Mesendoderm (in vitro differentiated cells): ENCODE measurements at regions not wholly inside any gene's neighbourhood (a gene's known extent, or its start where the extent isn't known, plus 50 kb on each side); places are given as distances from the start of the nearest gene placed in this dataset.

Source experiments
- DNase-seq: peaks from one replicate; pipeline ENCODE4 v3.0.0; 2013
- H2AK5ac ChIP-seq: 2 replicates; pipeline ENCODE4 v1.6.1; 2013; ENCODE audit warnings: low read length, inconsistent platforms
- H2BK120ac ChIP-seq: 2 replicates; pipeline ENCODE4 v1.6.1; 2013; ENCODE audit warnings: low read depth, mild to moderate bottlenecking, low read length, moderate library complexity, mixed read lengths
- H2BK15ac ChIP-seq: replicated peaks from 2 replicates; pipeline ENCODE4 v1.6.1; 2013; ENCODE audit warnings: low read depth, mild to moderate bottlenecking, moderate library complexity
- H2BK5ac ChIP-seq: 2 replicates; pipeline ENCODE4 v1.6.1; 2013; ENCODE audit warnings: low read length, inconsistent platforms
- H3K18ac ChIP-seq: 2 replicates; pipeline ENCODE4 v1.6.1; 2013; ENCODE audit warnings: mild to moderate bottlenecking, low read length, mixed read lengths
- H3K23ac ChIP-seq: one replicate; pipeline ENCODE4 v1.6.1; 2013; ENCODE audit warnings: low read length
- H3K27ac ChIP-seq: 2 replicates; pipeline ENCODE4 v1.5.1; 2013; ENCODE audit warnings: low read depth, mild to moderate bottlenecking, inconsistent platforms, low read length, moderate library complexity
- H3K27me3 ChIP-seq: 2 replicates; pipeline ENCODE4 v1.6.1; 2013; ENCODE audit warnings: low read length, control low read depth, mild to moderate bottlenecking, inconsistent platforms; ENCODE audit not compliant: insufficient read depth, poor library complexity
- H3K36me3 ChIP-seq: 2 replicates; pipeline ENCODE4 v1.6.1; 2013; ENCODE audit warnings: low read length, inconsistent platforms; ENCODE audit not compliant: control insufficient read depth, insufficient read depth
- H3K4ac ChIP-seq: one replicate; pipeline ENCODE4 v1.6.1; 2013; ENCODE audit warnings: low read depth, mild to moderate bottlenecking, low read length, moderate library complexity
- H3K4me1 ChIP-seq: 2 replicates; pipeline ENCODE4 v1.6.1; 2013; ENCODE audit warnings: low read depth, low read length, inconsistent platforms; ENCODE audit not compliant: control insufficient read depth
- H3K4me2 ChIP-seq: 2 replicates; pipeline ENCODE4 v1.6.1; 2013; ENCODE audit warnings: low read length
- H3K4me3 ChIP-seq: 2 replicates; pipeline ENCODE4 v1.5.1; 2013; ENCODE audit warnings: mild to moderate bottlenecking, low read length
- H3K56ac ChIP-seq: one replicate; pipeline ENCODE4 v1.6.1; 2013; ENCODE audit warnings: low read length
- H3K79me1 ChIP-seq: 2 replicates; pipeline ENCODE4 v1.6.1; 2013; ENCODE audit warnings: low read length, inconsistent platforms
- H3K79me2 ChIP-seq: 2 replicates; pipeline ENCODE4 v1.6.1; 2013; ENCODE audit warnings: mild to moderate bottlenecking, low read length; ENCODE audit not compliant: control insufficient read depth, insufficient read depth
- H3K9ac ChIP-seq: 2 replicates; pipeline ENCODE4 v1.6.1; 2013; ENCODE audit warnings: low read length, inconsistent platforms
- H4K5ac ChIP-seq: one replicate; pipeline ENCODE4 v1.6.1; 2013; ENCODE audit warnings: low read length
- H4K8ac ChIP-seq: one replicate; pipeline ENCODE4 v1.6.1; 2013; ENCODE audit warnings: low read depth, mild to moderate bottlenecking, control low read depth, low read length, moderate library complexity
- WGBS: extraction: QIAGEN DNeasy Blood & Tissue Kit; methylation state at CpG from one replicate; pipeline ENCODE4 v1.1.7; 2013; ENCODE audit warnings: low lambda C conversion rate, missing lambda C conversion rate; ENCODE audit not compliant: insufficient coverage; ENCODE audit errors: extremely low coverage; 5-methylcytosine and 5-hydroxymethylcytosine counted together

DNA sequence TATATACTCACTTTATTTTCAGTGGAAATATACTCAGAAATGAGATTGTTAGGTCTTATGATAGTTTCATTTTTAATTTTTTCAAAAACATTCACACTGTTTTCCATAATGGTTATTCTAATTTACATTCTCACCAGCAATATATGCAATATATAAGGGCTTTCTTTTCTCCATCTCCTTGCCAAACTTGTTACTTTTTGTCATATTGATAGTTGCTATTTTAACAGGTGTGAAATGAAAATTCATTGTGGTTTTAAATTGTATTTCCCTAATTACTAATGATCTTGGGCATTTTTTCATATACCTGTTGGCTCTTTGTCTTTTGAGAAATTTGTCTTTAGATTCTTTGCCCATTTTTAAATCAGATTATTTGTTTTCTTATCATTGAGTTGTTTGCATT, 325.2 kb downstream of the DIPK2A start:
- no peaks in the 10 kb centered on the region for H3K79me2 ChIP-seq
- H2BK120ac ChIP-seq = no peak overlapping the region
- DNase-seq = no peak
- no peak overlapping the region for H3K18ac ChIP-seq
- H2AK5ac ChIP-seq = no peak overlapping the region
- H3K56ac ChIP-seq = no peak overlapping the region
- H3K79me1 ChIP-seq = no peaks in the 10 kb centered on the region
- H3K4me1 ChIP-seq = no peaks in the 10 kb centered on the region
- H3K23ac ChIP-seq = no peak overlapping the region
- no peak overlapping the region for H2BK15ac ChIP-seq
- no peak overlapping the region for H3K4ac ChIP-seq
- H3K4me2 ChIP-seq = no peak overlapping the region
- H3K27ac ChIP-seq = no peak overlapping the region
- H2BK5ac ChIP-seq = no peak overlapping the region
- H3K4me3 ChIP-seq = no peak overlapping the region
- no peak overlapping the region for H4K8ac ChIP-seq
- no peak overlapping the region for H3K9ac ChIP-seq
- H4K5ac ChIP-seq = no peak overlapping the region
- no peaks in the 10 kb centered on the region for H3K27me3 ChIP-seq
- no peaks in the 10 kb centered on the region for H3K36me3 ChIP-seq

DNA sequence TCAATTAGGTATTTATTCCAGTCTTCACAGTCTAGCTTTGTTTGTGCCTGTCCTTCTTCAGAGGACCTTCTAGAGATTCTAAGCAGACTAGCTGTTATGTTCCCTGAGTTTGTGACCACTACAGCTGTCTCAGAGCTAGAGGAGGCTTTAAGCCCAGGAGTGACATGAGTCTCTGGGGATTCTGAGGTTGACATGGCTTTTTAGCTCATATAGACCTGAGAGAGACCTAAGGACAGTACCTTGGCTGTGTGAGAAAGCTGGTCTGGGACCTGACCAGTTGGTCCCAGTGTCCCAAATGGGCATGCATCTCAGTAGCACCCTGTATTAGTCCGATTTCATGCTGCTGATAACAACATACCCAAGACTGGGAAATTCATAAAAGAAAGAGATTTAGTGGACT, 330.2 kb downstream of the DIPK2A start:
- no peaks in the 10 kb centered on the region for H3K36me3 ChIP-seq

DNA sequence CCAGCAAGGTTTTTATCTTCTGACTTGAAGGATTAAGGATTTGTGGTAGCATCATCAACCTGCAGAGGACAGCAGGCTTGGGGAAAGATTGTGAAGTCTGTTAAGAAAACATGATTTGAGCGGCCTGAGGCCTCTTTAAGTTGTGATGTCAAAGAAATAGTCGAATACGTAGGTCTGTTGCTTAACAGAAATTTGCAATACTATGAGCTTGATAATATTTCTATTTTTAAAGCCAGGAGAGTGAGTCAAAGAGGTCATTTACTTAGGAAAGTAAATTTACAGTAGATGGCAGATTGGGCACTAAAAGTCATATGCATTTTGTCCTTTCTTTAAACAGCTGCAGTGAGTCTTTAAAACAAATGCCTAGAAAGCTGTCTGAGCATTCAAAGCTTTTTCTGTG, 336.3 kb downstream of the DIPK2A start:
- no peak overlapping the region for H3K27ac ChIP-seq
- no CpG with 5 or more reads among the region's 3 CpGs for WGBS
- no peak overlapping the region for H3K4ac ChIP-seq
- no peak overlapping the region for H3K56ac ChIP-seq
- no peaks in the 10 kb centered on the region for H3K79me2 ChIP-seq
- DNase-seq = no peak
- H4K5ac ChIP-seq = no peak overlapping the region
- no peak overlapping the region for H2BK15ac ChIP-seq
- no peak overlapping the region for H4K8ac ChIP-seq
- no peak overlapping the region for H3K4me3 ChIP-seq
- no peak overlapping the region for H2AK5ac ChIP-seq
- no peak overlapping the region for H3K23ac ChIP-seq
- no peaks in the 10 kb centered on the region for H3K27me3 ChIP-seq
- no peak overlapping the region for H3K4me2 ChIP-seq
- no peaks in the 10 kb centered on the region for H3K79me1 ChIP-seq
- H3K36me3 ChIP-seq = no peaks in the 10 kb centered on the region
- no peak overlapping the region for H3K18ac ChIP-seq
- H2BK5ac ChIP-seq = no peak overlapping the region
- H3K9ac ChIP-seq = no peak overlapping the region
- H2BK120ac ChIP-seq = no peak overlapping the region
- no peaks in the 10 kb centered on the region for H3K4me1 ChIP-seq

More for the DNA sequence above, 330.2 kb downstream of the DIPK2A start:
- H2BK5ac ChIP-seq = no peak overlapping the region
- H3K4ac ChIP-seq = no peak overlapping the region
- WGBS = no CpG with 5 or more reads among the region's 1 CpG
- H3K23ac ChIP-seq = no peak overlapping the region
- H3K27me3 ChIP-seq = no peaks in the 10 kb centered on the region
- H4K5ac ChIP-seq = no peak overlapping the region
- H3K9ac ChIP-seq = no peak overlapping the region
- H2BK15ac ChIP-seq = no peak overlapping the region
- H3K4me1 ChIP-seq = no peaks in the 10 kb centered on the region
- no peak overlapping the region for H3K27ac ChIP-seq
- H2BK120ac ChIP-seq = no peak overlapping the region
- H3K79me1 ChIP-seq = no peaks in the 10 kb centered on the region
- no peak overlapping the region for H3K18ac ChIP-seq
- no peak for DNase-seq
- no peak overlapping the region for H2AK5ac ChIP-seq
- H3K56ac ChIP-seq = no peak overlapping the region
- no peaks in the 10 kb centered on the region for H3K79me2 ChIP-seq
- no peak overlapping the region for H4K8ac ChIP-seq
- H3K4me3 ChIP-seq = no peak overlapping the region
- H3K4me2 ChIP-seq = no peak overlapping the region

DNA sequence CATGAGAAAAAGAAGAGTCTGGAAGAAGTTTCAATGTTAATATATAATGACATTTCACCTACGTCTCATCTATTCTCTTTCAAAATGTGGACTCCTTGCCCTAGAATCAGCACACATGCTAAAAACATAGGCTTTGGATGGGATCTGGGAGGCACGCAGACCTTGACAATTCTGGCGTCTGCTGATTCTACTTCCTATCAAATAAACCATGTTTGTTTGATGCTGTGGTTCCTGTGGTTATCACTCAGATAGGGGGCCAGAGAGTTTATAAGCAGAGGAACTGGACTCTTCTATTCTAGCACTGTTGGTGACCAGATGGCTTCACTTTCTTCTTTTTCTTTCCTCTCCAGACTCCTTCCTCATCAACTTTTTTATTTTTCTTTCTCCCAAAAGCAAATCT, 336.8 kb downstream of the DIPK2A start:
- Histone ChIP-seq H3K18ac (no peak overlapping the region), H3K9ac (no peak overlapping the region), H3K79me2 (no peaks in the 10 kb centered on the region), H2BK5ac (no peak overlapping the region), H4K8ac (no peak overlapping the region), H3K79me1 (no peaks in the 10 kb centered on the region), H4K5ac (no peak overlapping the region), H3K56ac (no peak overlapping the region), H3K36me3 (no peaks in the 10 kb centered on the region), H3K4me3 (no peak overlapping the region), H2BK120ac (no peak overlapping the region), H3K27ac (no peak overlapping the region), H3K4ac (no peak overlapping the region), H3K4me2 (no peak overlapping the region), H3K23ac (no peak overlapping the region), H3K27me3 (no peaks in the 10 kb centered on the region), H2AK5ac (no peak overlapping the region), H2BK15ac (no peak overlapping the region), H3K4me1 (no peaks in the 10 kb centered on the region)
- DNase-seq = no peak
- no CpG with 5 or more reads among the region's 3 CpGs for WGBS

DNA sequence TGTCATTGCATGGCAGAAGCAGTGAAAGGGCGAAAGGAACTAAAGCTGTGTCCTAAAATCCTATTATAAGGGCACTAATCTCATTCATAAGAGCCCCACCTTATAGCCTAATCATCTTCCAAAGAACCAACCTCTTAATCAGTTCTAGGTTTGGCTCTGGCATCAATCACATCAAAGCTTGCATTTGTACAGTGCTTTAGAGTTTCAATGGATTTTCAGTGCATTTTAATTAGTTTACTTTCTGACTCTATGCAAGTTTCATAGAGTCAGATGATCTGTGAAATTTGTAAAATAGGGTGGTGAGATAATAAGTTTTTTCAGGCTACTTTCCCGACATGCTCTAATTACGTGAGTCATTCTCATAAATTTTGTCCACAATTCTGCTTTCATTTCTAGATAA, 341.1 kb downstream of the DIPK2A start:
- no peak for DNase-seq
- Histone ChIP-seq H3K79me1 (no peaks in the 10 kb centered on the region), H2AK5ac (no peak overlapping the region), H3K4me1 (no peaks in the 10 kb centered on the region), H2BK120ac (no peak overlapping the region), H4K8ac (no peak overlapping the region), H4K5ac (no peak overlapping the region), H3K4ac (no peak overlapping the region), H3K4me3 (no peak overlapping the region), H3K56ac (no peak overlapping the region), H3K79me2 (no peaks in the 10 kb centered on the region), H3K27me3 (no peaks in the 10 kb centered on the region), H3K23ac (no peak overlapping the region), H2BK15ac (no peak overlapping the region), H2BK5ac (no peak overlapping the region), H3K9ac (no peak overlapping the region), H3K4me2 (no peak overlapping the region), H3K18ac (no peak overlapping the region), H3K36me3 (no peaks in the 10 kb centered on the region), H3K27ac (no peak overlapping the region)
- WGBS = no CpG with 5 or more reads among the region's 3 CpGs

DNA sequence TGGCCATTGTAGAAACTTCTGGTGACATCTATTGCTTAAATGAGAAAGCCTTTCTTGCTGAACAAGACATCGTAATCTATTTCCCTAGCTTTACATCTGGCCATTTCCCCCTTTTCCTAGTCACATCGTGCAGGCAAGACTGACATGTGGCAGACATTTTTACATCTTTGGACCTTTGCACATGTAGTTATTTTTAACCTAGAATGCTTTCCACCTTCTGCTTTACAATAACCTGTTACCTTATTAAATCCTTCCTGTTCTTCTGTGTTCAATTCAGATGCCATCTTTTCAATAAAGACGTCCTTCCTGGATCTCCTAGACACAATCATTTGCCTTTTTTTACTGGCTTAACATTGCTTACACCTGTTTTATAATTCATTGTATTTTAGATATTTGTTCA, 343.3 kb downstream of the DIPK2A start:
- Histone ChIP-seq H2BK15ac (no peak overlapping the region), H2BK5ac (no peak overlapping the region), H3K4me3 (no peak overlapping the region), H3K27me3 (no peaks in the 10 kb centered on the region), H2BK120ac (no peak overlapping the region), H4K5ac (no peak overlapping the region), H3K18ac (no peak overlapping the region), H2AK5ac (no peak overlapping the region), H3K23ac (no peak overlapping the region), H3K4me2 (no peak overlapping the region), H3K36me3 (no peaks in the 10 kb centered on the region), H3K9ac (no peak overlapping the region), H3K79me2 (no peaks in the 10 kb centered on the region), H3K4ac (no peak overlapping the region), H3K56ac (no peak overlapping the region), H4K8ac (no peak overlapping the region), H3K27ac (no peak overlapping the region), H3K4me1 (no peaks in the 10 kb centered on the region), H3K79me1 (no peaks in the 10 kb centered on the region)
- DNase-seq = no peak
- WGBS = no CpG with 5 or more reads among the region's 3 CpGs
